A204.1 (cell line): ENCODE measurements at regions not wholly inside any gene's neighbourhood (a gene's known extent, or its start where the extent isn't known, plus 50 kb on each side); places are given as distances from the start of the nearest gene placed in this dataset.
"Not testable (repeated sequence)": the region's sequence is repeated elsewhere in the genome, so short reads cannot be mapped to it uniquely, and the experiment has no call there.

Experiments
- FAIRE-seq: peaks from 2 replicates; lab custom pipeline; 2012; peaks lifted over from hg19 to GRCh38; lab: Jason Lieb, UNC

GRCh38 chr13:46466074-46466473 is 79.0 kb upstream of the RUBCNL start:
- FAIRE-seq = not testable (repeated sequence)

- no peak for FAIRE-seq
These were observed 76.7 kb upstream of the RUBCNL start for GRCh38 chr13:46463719-46464118.

- not testable (repeated sequence) for FAIRE-seq
These were observed 73.2 kb upstream of the RUBCNL start for GRCh38 chr13:46460223-46460622.

- FAIRE-seq = not testable (repeated sequence)
These were observed 70.2 kb upstream of the RUBCNL start for GRCh38 chr13:46457255-46457654.

- not testable (repeated sequence) for FAIRE-seq
These were observed 68.9 kb upstream of the RUBCNL start for GRCh38 chr13:46455924-46456323.

GRCh38 chr13:46451145-46451544 is 64.1 kb upstream of the RUBCNL start:
- not testable (repeated sequence) for FAIRE-seq

- not testable (repeated sequence) for FAIRE-seq
These were observed 62.9 kb upstream of the RUBCNL start for GRCh38 chr13:46449949-46450348.

- FAIRE-seq = not testable (repeated sequence)
These were observed 61.1 kb upstream of the RUBCNL start for GRCh38 chr13:46448148-46448547.

- FAIRE-seq = not testable (repeated sequence)
These were observed 50.9 kb upstream of the RUBCNL start for GRCh38 chr13:46437808-46438404.
